Transverse colon (tissue), 4 donors: ENCODE measurements at regions not wholly inside any gene's neighbourhood (a gene's known extent, or its start where the extent isn't known, plus 50 kb on each side); places are given as distances from the start of the nearest gene placed in this dataset.

Source experiments
- DNase-seq: peaks from one replicate; pipeline ENCODE4 v3.0.0-alpha.2; 2019
- H3K27ac ChIP-seq, 4 donors: fragments of 200-600 bp; sonication (generic); 2 replicates each; pipeline ENCODE4 v1.5.1; 2016 to 2018; ENCODE audit warnings: inconsistent platforms in 4 of 4
- H3K27me3 ChIP-seq: fragments of 200-600 bp; sonication (generic); 2 replicates; pipeline ENCODE4 v1.5.1; 2017; ENCODE audit warnings: inconsistent platforms
- H3K36me3 ChIP-seq, 4 donors: fragments of 200-600 bp; sonication (generic); 2 replicates each; pipeline ENCODE4 v1.5.1; 2017 to 2019; ENCODE audit warnings: inconsistent platforms in 4 of 4
- H3K4me1 ChIP-seq, 4 donors: fragments of 200-600 bp; sonication (generic); 2 replicates each; pipeline ENCODE4 v1.5.1; 2017 to 2020; ENCODE audit warnings: inconsistent platforms in 4 of 4
- H3K4me3 ChIP-seq, 4 donors: fragments of 200-600 bp; sonication (generic); 1 replicate in 1 of 4; 2 replicates in 3 of 4; pipeline versions ENCODE4 v1.5.1 to v1.6.1; 2017 to 2019; ENCODE audit warnings: inconsistent platforms in 4 of 4
- H3K9me3 ChIP-seq, 2 donors: fragments of 200-600 bp; sonication (generic); 2 replicates each; pipeline ENCODE4 v1.5.1; 2017 to 2019; ENCODE audit warnings: inconsistent platforms in 2 of 2
- EP300 ChIP-seq: sonication (generic); formaldehyde crosslinking; IDR thresholded peaks from one replicate; pipeline ENCODE4 v1.6.1; 2017; ENCODE audit warnings: antibody characterized with exemption, low read depth
- POLR2A ChIP-seq: fragments of 450-650 bp; IDR thresholded peaks from one replicate; pipeline ENCODE4 v1.6.1; 2016; ENCODE audit warnings: antibody characterized with exemption, mild to moderate bottlenecking, moderate library complexity
- POLR2AphosphoS5 ChIP-seq, 3 donors: sonication (generic); formaldehyde crosslinking; IDR thresholded peaks; one replicate each; pipeline ENCODE4 v1.6.1; 2016; ENCODE audit warnings: antibody characterized with exemption in 3 of 3
- WGBS, 2 donors: methylation state at CpG; one replicate each; pipeline ENCODE4 v1.1.5; 2018; ENCODE audit warnings: low coverage in 1 of 2; 5-methylcytosine and 5-hydroxymethylcytosine counted together
- in situ Hi-C, 4 donors: fragments of 200-750 bp; cut with MboI; loops; one replicate each; pipeline versions ENCODE4 v1.15.0 to v1.15.1; 2017; ENCODE audit warnings: low sequenced_read_pairs in 3 of 4, low pct_ligation_motif_present in 1 of 4, low pct_unique_long_range_greater_than_20kb in 1 of 4
- intact Hi-C: fragments of 100-400 bp; cut with DNase I; formaldehyde crosslinking; loops from one replicate; pipeline ENCODE4 v1.15.1; 2023; ENCODE audit warnings: low total_unique reads
- TF ChIP-seq, protein P1 (sequence below), 5 experiments: fragments of 200-600 bp in 3 of 5; fragments of 450-650 bp in 2 of 5; sonication (generic) in 3 of 5; IDR thresholded peaks; 1 replicate in 2 of 5; 2 replicates in 3 of 5; pipeline ENCODE4 v1.5.1; 2016 to 2017; ENCODE audit warnings: antibody characterized with exemption in 5 of 5, inconsistent platforms in 3 of 5, mild to moderate bottlenecking in 2 of 5, moderate library complexity in 1 of 5

- TF ChIP-seq POLR2AphosphoS5 (IDR thresholded peaks at IDR 0.05) = no peak
- TF ChIP-seq POLR2A = no peak
- no peak for TF ChIP-seq EP300
- 32 to 50% methylated on average over 1 of the region's 1 CpG for WGBS, 2 donors
These were observed 255.7 kb downstream of the BRINP2 start for GRCh38 chr1:177426497-177426896.

DNA sequence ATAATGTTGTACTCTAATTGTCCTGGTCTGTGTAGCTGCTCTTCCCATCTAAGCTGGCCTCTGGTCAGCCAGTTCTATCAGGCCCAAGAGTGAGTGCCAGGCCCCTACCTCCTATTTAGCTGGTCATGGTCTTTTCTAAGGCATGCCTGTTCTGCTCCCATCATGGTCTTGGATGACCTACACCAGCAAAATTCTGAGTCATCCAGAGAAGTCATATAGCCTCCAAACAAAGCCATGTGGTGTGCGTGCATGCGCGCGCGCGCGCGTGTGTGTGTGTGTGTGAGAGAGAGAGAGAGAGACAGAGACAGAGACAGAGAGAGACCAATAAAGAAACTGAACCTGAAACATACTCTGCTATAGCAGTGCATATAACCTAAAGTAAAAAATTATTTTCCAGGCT, 254.4 kb downstream of the BRINP2 start:
- no peak for TF ChIP-seq POLR2AphosphoS5 (IDR thresholded peaks at IDR 0.05)
- TF ChIP-seq, protein P1, sequence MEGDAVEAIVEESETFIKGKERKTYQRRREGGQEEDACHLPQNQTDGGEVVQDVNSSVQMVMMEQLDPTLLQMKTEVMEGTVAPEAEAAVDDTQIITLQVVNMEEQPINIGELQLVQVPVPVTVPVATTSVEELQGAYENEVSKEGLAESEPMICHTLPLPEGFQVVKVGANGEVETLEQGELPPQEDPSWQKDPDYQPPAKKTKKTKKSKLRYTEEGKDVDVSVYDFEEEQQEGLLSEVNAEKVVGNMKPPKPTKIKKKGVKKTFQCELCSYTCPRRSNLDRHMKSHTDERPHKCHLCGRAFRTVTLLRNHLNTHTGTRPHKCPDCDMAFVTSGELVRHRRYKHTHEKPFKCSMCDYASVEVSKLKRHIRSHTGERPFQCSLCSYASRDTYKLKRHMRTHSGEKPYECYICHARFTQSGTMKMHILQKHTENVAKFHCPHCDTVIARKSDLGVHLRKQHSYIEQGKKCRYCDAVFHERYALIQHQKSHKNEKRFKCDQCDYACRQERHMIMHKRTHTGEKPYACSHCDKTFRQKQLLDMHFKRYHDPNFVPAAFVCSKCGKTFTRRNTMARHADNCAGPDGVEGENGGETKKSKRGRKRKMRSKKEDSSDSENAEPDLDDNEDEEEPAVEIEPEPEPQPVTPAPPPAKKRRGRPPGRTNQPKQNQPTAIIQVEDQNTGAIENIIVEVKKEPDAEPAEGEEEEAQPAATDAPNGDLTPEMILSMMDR (IDR thresholded peaks at IDR 0.05) = no peak
- no peak for TF ChIP-seq POLR2A
- TF ChIP-seq EP300 = no peak
- DNase-seq = no peak
- Histone ChIP-seq H3K27me3 (no peaks in the 10 kb centered on the region), H3K36me3 (no peaks in the 10 kb centered on the region), H3K4me3 (no peak overlapping the region), H3K27ac (no peak overlapping the region), H3K9me3 (no peaks in the 10 kb centered on the region), H3K4me1 (no peaks in the 10 kb centered on the region)
- in situ Hi-C loops = loop anchor here in 1 of 4 donors (25.0 kb wide), 1 partner anchor 487 kb away; no protein-coding TSS in a partner anchor
- intact Hi-C loops = no loop called here
- WGBS, 2 donors = 67% methylated on average over 8 of the region's 8 CpGs; no CpG with 5 or more reads in 1 of the 2 donors

More at GRCh38 chr1:177426497-177426896, 255.7 kb downstream of the BRINP2 start:
- Histone ChIP-seq H3K27ac (no peak overlapping the region), H3K27me3 (no peaks in the 10 kb centered on the region), H3K4me3 (no peak overlapping the region), H3K4me1 (no peaks in the 10 kb centered on the region), H3K9me3 (no peaks in the 10 kb centered on the region), H3K36me3 (no peaks in the 10 kb centered on the region)
- in situ Hi-C loops (loop anchor here in 1 of 4 donors (25.0 kb wide), 1 partner anchor 486 kb away; no protein-coding TSS in a partner anchor), intact Hi-C loops (no loop called here)
- no peak for DNase-seq

- no peak overlapping the region for H3K27ac ChIP-seq
- H3K27me3 ChIP-seq = no peaks in the 10 kb centered on the region
- H3K4me1 ChIP-seq = no peaks in the 10 kb centered on the region
- DNase-seq = no peak
- intact Hi-C loops (no loop called here), in situ Hi-C loops (loop anchor here in 1 of 4 donors (25.0 kb wide), 1 partner anchor 488 kb away; no protein-coding TSS in a partner anchor)
- no peaks in the 10 kb centered on the region for H3K36me3 ChIP-seq
- no peaks in the 10 kb centered on the region for H3K9me3 ChIP-seq
- TF ChIP-seq, protein P1 (IDR thresholded peaks at IDR 0.05) = no peak
- TF ChIP-seq POLR2AphosphoS5 (IDR thresholded peaks at IDR 0.05) (no peak), POLR2A (no peak), EP300 (no peak)
- H3K4me3 ChIP-seq = no peak overlapping the region
These were observed 254.0 kb downstream of the BRINP2 start for GRCh38 chr1:177424744-177425143.

- WGBS, 2 donors = 27% methylated on average over 2 of the region's 2 CpGs; no CpG with 5 or more reads in 1 of the 2 donors
- Histone ChIP-seq H3K36me3 (no peaks in the 10 kb centered on the region), H3K27me3 (no peaks in the 10 kb centered on the region), H3K9me3 (no peaks in the 10 kb centered on the region), H3K27ac (no peak overlapping the region), H3K4me3 (no peak overlapping the region), H3K4me1 (no peaks in the 10 kb centered on the region)
- peak; percentile 11 for DNase-seq
- intact Hi-C loops = no loop called here
- in situ Hi-C loops = no loop called here
- TF ChIP-seq, protein P1 (IDR thresholded peaks at IDR 0.05) = no peak
- TF ChIP-seq EP300 (no peak), POLR2A (no peak), POLR2AphosphoS5 (IDR thresholded peaks at IDR 0.05) (no peak)
These were observed 252.3 kb downstream of the BRINP2 start for GRCh38 chr1:177423090-177423489.

DNA sequence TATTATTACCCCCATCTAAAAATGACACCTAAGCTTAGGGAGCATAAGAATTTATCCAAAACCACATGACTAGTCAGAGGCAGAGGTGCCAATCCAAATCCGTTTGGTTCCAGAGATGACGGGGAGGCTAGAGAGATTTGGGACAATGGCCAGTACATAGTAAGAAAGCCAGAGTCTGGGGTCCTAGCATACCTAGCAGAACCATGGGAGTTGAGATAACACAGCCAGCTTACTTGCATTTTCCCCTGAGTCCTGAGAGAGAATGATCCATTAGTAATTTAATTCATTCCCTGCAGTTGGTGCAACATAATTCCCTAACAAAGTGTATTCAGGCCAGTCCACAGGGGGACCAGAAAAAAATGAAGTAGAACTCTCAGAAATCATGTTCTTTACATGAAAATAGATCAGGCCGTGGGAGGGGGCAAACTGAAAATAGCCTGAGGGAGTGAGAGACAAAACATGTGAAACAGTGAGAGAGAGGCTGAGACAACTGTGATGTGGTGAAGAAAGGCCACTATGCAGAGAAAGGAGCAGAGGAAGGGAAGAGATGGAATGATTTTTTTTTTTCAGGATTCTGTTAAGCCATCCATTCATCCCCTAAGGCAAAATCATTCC, 243.3 kb downstream of the BRINP2 start:
- no peak overlapping the region for H3K27ac ChIP-seq
- 55 to 67% methylated on average over 1 to 3 of the region's 3 CpGs for whole genome bisulfite sequencing, 2 donors
- no peak overlapping the region for H3K4me3 ChIP-seq
- no peaks in the 10 kb centered on the region for H3K9me3 ChIP-seq
- no peaks in the 10 kb centered on the region for H3K4me1 ChIP-seq
- no peak for DNase-seq
- no peak for TF ChIP-seq POLR2A
- TF ChIP-seq, protein P1 (IDR thresholded peaks at IDR 0.05) = no peak
- TF ChIP-seq EP300 = no peak
- TF ChIP-seq POLR2AphosphoS5 (IDR thresholded peaks at IDR 0.05) = no peak
- no peaks in the 10 kb centered on the region for H3K36me3 ChIP-seq
- H3K27me3 ChIP-seq = no peaks in the 10 kb centered on the region
- in situ Hi-C loops (no loop called here), intact Hi-C loops (no loop called here)
